ENCODE measurements at regions not wholly inside any gene's neighbourhood (a gene's known extent, or its start where the extent isn't known, plus 50 kb on each side); places are given as distances from the start of the nearest gene placed in this dataset.

DNA sequence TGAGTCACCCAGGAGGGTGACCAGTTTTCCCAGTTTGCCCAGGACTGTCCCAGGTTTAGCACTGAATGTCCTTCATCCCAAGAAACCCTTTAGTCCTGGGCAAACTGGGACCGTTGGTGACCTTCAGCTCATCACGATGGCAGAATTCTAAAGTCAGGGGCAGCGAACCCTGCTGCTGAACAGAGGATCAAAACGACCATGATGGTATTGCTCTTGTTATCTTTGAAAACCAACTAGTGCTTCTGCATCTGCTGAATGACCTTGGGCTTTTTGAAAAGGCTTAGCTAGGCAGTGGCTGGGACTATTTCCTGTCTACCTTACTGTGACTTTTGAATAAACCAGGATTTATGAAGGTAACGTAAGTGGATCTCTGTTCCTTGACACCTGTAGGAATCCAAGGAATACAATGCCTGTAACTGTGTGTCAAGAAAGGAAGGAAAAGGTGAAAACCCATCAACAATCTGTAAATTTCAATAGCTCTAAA, 281.9 kb downstream of the SOX9 start:
- H3K4me1 Mint-ChIP-seq (ENCODE audit: unreplicated experiment) = no peaks in the 10 kb centered on the region
- no peak overlapping the region for H3K4me3 Mint-ChIP-seq (ENCODE audit: unreplicated experiment)
- H3K27me3 Mint-ChIP-seq (ENCODE audit: unreplicated experiment) = no peaks in the 10 kb centered on the region
- TF ChIP-seq, protein P1, sequence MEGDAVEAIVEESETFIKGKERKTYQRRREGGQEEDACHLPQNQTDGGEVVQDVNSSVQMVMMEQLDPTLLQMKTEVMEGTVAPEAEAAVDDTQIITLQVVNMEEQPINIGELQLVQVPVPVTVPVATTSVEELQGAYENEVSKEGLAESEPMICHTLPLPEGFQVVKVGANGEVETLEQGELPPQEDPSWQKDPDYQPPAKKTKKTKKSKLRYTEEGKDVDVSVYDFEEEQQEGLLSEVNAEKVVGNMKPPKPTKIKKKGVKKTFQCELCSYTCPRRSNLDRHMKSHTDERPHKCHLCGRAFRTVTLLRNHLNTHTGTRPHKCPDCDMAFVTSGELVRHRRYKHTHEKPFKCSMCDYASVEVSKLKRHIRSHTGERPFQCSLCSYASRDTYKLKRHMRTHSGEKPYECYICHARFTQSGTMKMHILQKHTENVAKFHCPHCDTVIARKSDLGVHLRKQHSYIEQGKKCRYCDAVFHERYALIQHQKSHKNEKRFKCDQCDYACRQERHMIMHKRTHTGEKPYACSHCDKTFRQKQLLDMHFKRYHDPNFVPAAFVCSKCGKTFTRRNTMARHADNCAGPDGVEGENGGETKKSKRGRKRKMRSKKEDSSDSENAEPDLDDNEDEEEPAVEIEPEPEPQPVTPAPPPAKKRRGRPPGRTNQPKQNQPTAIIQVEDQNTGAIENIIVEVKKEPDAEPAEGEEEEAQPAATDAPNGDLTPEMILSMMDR (IDR thresholded peaks at IDR 0.05; ENCODE audit: unreplicated experiment) = no peak
- DNase-seq (ENCODE audit: low spot score) = no peak
- no peak overlapping the region for H3K27ac Mint-ChIP-seq (ENCODE audit: unreplicated experiment)
- H3K36me3 Mint-ChIP-seq (ENCODE audit: low read depth, unreplicated experiment) = no peaks in the 10 kb centered on the region
- H3K9me3 Mint-ChIP-seq (ENCODE audit: unreplicated experiment) = no peaks in the 10 kb centered on the region

DNA sequence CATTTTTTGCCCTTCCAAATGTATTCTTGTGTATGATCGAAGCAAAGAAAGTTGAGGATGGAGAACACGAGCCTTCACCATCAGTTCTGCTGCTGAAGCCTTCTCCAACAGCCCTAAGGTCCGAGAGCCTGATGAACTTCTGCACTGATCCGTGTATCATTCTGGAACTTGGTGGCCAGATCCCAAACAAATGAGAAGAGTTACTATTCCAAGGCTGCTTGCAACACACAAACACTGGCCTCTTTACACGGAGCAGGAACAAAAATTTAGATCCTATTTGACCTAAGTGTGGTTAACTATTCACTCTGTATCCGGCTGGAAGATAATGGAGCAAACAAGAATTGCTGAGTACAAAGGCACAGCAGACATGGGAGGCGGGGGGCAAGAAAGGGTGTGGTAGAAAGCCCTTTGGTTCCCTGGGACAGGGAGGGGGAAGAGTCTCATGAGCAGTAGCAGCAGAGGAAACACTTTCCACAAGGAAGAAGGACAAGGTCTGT, 282.9 kb downstream of the SOX9 start:
- H3K4me1 Mint-ChIP-seq (ENCODE audit: unreplicated experiment) = no peaks in the 10 kb centered on the region
- H3K4me3 Mint-ChIP-seq (ENCODE audit: unreplicated experiment) = no peak overlapping the region
- TF ChIP-seq, protein P1 (IDR thresholded peaks at IDR 0.05; ENCODE audit: unreplicated experiment) = no peak
- no peaks in the 10 kb centered on the region for H3K27me3 Mint-ChIP-seq (ENCODE audit: unreplicated experiment)
- no peak overlapping the region for H3K27ac Mint-ChIP-seq (ENCODE audit: unreplicated experiment)
- DNase-seq (ENCODE audit: low spot score) = no peak
- H3K9me3 Mint-ChIP-seq (ENCODE audit: unreplicated experiment) = no peaks in the 10 kb centered on the region
- H3K36me3 Mint-ChIP-seq (ENCODE audit: low read depth, unreplicated experiment) = no peaks in the 10 kb centered on the region

DNA sequence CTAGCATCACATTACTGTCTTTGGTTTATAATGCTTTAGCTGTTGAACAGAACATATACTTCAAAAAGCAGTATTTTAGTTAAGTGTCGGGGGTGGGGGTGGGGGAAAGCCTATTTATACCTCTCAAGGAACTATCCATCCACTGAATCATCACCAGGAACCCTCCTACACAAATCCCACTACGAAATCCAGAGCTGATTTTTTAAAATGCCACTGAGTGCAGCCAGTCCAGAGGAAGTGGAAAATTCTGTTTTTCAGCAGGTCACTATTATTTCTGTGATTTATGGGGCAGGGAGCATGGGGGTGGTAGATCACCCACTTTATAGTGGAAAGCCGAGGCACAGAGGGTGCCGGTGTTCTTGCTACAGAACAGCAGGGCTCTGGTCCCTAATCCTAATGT, 284.1 kb downstream of the SOX9 start:
- TF ChIP-seq, protein P1 (IDR thresholded peaks at IDR 0.05; ENCODE audit: unreplicated experiment) = no peak
- no peak overlapping the region for H3K27ac Mint-ChIP-seq (ENCODE audit: unreplicated experiment)

DNA sequence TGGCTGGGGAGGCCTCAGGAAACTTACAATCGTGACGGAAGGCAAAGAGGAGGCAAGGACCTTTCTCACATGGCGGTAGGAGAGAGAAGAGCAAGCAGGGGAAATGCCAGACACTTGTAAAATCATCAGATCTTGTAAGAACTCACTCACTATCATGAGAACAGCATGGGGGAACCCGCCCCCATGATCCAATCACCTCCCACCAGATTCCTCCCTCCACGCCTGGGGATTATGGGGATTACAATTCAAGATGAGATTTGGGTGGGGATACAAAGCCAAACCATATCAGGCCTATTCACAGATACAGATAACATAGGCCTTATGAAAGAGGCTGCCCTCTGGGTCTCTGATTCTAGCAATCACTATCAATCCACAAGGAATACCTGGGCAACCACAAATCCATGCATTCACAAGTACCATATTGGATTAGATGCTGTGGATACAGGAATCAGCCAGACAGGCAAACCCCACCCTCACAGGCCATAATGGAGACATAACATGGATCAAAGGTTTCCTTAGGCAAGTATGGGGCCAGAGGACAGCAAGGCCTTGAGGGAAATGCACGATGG, 284.9 kb downstream of the SOX9 start:
- TF ChIP-seq, protein P1 (IDR thresholded peaks at IDR 0.05; ENCODE audit: unreplicated experiment) = no peak
- H3K4me1 Mint-ChIP-seq (ENCODE audit: unreplicated experiment) = no peaks in the 10 kb centered on the region
- H3K9me3 Mint-ChIP-seq (ENCODE audit: unreplicated experiment) = no peaks in the 10 kb centered on the region
- H3K4me3 Mint-ChIP-seq (ENCODE audit: unreplicated experiment) = no peak overlapping the region
- H3K36me3 Mint-ChIP-seq (ENCODE audit: low read depth, unreplicated experiment) = no peaks in the 10 kb centered on the region
- no peak overlapping the region for H3K27ac Mint-ChIP-seq (ENCODE audit: unreplicated experiment)
- peaks cover 5% of the 10 kb centered on the region for H3K27me3 Mint-ChIP-seq (ENCODE audit: unreplicated experiment)
- DNase-seq (ENCODE audit: low spot score) = no peak

More for the DNA sequence above, 284.1 kb downstream of the SOX9 start:
- no peaks in the 10 kb centered on the region for H3K36me3 Mint-ChIP-seq (ENCODE audit: low read depth, unreplicated experiment)
- H3K9me3 Mint-ChIP-seq (ENCODE audit: unreplicated experiment) = no peaks in the 10 kb centered on the region
- H3K4me3 Mint-ChIP-seq (ENCODE audit: unreplicated experiment) = no peak overlapping the region
- H3K4me1 Mint-ChIP-seq (ENCODE audit: unreplicated experiment) = no peaks in the 10 kb centered on the region
- DNase-seq (ENCODE audit: low spot score) = no peak
- peaks cover 3% of the 10 kb centered on the region for H3K27me3 Mint-ChIP-seq (ENCODE audit: unreplicated experiment)

DNA sequence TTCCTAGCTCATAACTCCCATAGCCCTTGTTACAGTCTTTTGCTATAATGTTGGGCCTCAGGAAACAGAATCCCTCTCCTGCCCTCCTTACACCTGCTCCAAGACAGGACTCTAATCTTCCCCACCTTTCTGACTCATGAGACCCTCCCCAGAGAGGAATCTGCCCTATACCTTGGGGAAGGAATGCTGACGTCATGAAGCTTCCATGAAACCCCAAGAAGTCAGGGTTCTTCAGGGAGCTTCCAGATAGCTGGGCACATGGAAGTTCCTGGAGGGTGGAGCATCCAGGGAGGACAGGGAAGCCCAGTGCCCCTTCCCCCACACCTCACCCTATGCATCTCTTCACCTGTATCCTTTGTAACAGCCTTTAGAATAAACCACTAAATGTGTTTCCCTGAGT, 285.7 kb downstream of the SOX9 start:
- DNase-seq (ENCODE audit: low spot score) = no peak
- Mint-ChIP-seq H3K4me3 (ENCODE audit: unreplicated experiment) (no peak overlapping the region), H3K27me3 (ENCODE audit: unreplicated experiment) (peaks cover 7% of the 10 kb centered on the region), H3K36me3 (ENCODE audit: low read depth, unreplicated experiment) (no peaks in the 10 kb centered on the region), H3K9me3 (ENCODE audit: unreplicated experiment) (no peaks in the 10 kb centered on the region), H3K4me1 (ENCODE audit: unreplicated experiment) (no peaks in the 10 kb centered on the region), H3K27ac (ENCODE audit: unreplicated experiment) (peak overlapping the region; percentile 48)
- TF ChIP-seq, protein P1 (IDR thresholded peaks at IDR 0.05; ENCODE audit: unreplicated experiment) = no peak
